GM12891 (cell line): ENCODE measurements at regions not wholly inside any gene's neighbourhood (a gene's known extent, or its start where the extent isn't known, plus 50 kb on each side); places are given as distances from the start of the nearest gene placed in this dataset.

ENCODE experiments used
- POLR2A ChIP-seq: IDR thresholded peaks from 2 replicates; pipeline ENCODE4 v1.6.1; 2011; ENCODE audit warnings: low read depth, low read length, control low read depth
- POLR2AphosphoS5 ChIP-seq: IDR thresholded peaks from 2 replicates; pipeline ENCODE4 v1.6.1; 2011; ENCODE audit warnings: low read depth, low read length, control low read depth
- TAF1 ChIP-seq: IDR thresholded peaks from 2 replicates; pipeline ENCODE4 v1.6.1; 2011; ENCODE audit warnings: low read depth, low read length, control low read depth

DNA sequence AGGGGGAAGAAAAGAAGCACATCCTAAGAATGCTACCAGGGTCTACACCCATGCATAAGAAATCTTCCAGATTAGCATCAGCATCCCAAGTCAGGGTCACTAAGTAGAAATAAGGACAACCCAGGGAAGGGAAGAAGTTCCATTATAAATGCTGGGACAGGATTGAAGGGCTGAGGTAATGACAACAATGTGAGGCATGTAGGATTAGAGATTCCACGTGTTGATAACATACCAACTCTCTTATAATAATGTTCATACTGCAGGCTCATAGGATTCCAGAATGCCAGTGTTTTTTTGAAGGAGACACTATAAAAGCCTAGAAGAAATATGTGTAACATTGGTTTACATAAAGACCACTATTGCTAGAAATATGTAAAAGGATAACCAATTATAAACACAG, 201.2 kb downstream of the MID1IP1 start:
- TF ChIP-seq POLR2A (no peak), POLR2AphosphoS5 (no peak), TAF1 (no peak)
